K562 (cell line): ENCODE measurements at regions not wholly inside any gene's neighbourhood (a gene's known extent, or its start where the extent isn't known, plus 50 kb on each side); places are given as distances from the start of the nearest gene placed in this dataset.

Experiments
- ATAC-seq: fragments of 200-7000 bp; cut with Tn5 transposase; 3 replicates; pipeline ENCODE4 v1.9.1; 2020; ENCODE audit warnings: moderate library complexity
- BruUV-seq: library from RNA; stranded (reverse); fragments of 400-500 nt; replicated peaks from 2 replicates; lab custom pipeline; 2021; lab: Mats Ljungman, UMichigan
- CTCF ChIA-PET: fragments of 300-600 bp; formaldehyde crosslinking; extraction: SDS; loops from one replicate; lab custom pipeline; 2021; ENCODE audit warnings: low intra/inter-chr PET ratio; lab: Yijun Ruan, JAX
- POLR2A ChIA-PET: fragments of 300-600, 350-650 bp; sonication (Branson Sonifier 250); formaldehyde crosslinking; extraction: SDS; loops from one replicate; lab custom pipeline; 2021; ENCODE audit warnings: antibody characterized with exemption, inconsistent platforms; lab: Yijun Ruan, JAX
- DNase-seq, 4 experiments: peaks; one replicate each; pipeline versions ENCODE4 v3.0.0 to v3.0.0-alpha.2; 2011 to 2018; ENCODE audit warnings: low spot score in 3 of 4, mixed read lengths in 3 of 4; ENCODE audit errors: extremely low read depth in 1 of 4
- FAIRE-seq: peaks from 2 replicates; lab custom pipeline; 2011; peaks lifted over from hg19 to GRCh38; lab: Jason Lieb, UNC
- H2AFZ ChIP-seq: 2 replicates; pipeline ENCODE4 v1.6.0; 2011; ENCODE audit warnings: low read depth, low read length, control low read depth, inconsistent platforms
- H3K27ac ChIP-seq: fragments of 200-600 bp; 3 replicates; pipeline ENCODE4 v1.8.0; 2011; ENCODE audit warnings: low read depth, mild to moderate bottlenecking, control low read depth, inconsistent platforms, low read length, moderate library complexity, mixed read lengths; ENCODE audit errors: extremely low read depth
- H3K27me3 ChIP-seq, 2 experiments: fragments of 300-600 bp in 1 of 2; 2 replicates in 1 of 2; 3 replicates in 1 of 2; pipeline versions ENCODE4 v1.6.0 to v1.8.0; 2011; ENCODE audit warnings: inconsistent platforms in 2 of 2, low read length in 2 of 2, mild to moderate bottlenecking in 1 of 2, mixed read lengths in 1 of 2, moderate library complexity in 1 of 2; ENCODE audit not compliant: control insufficient read depth in 2 of 2, insufficient read depth in 2 of 2
- H3K36me3 ChIP-seq: fragments of 300-600 bp; 3 replicates; pipeline ENCODE4 v1.8.0; 2011; ENCODE audit warnings: mild to moderate bottlenecking, low read length, inconsistent platforms; ENCODE audit not compliant: control insufficient read depth, insufficient read depth
- H3K4me1 ChIP-seq, 2 experiments: fragments of 200-600 bp in 1 of 2; replicated peaks in 1 of 2; 2 replicates in 1 of 2; 3 replicates in 1 of 2; pipeline versions ENCODE4 v1.5.1 to v1.8.0; 2011; ENCODE audit warnings: inconsistent platforms in 2 of 2, low read length in 2 of 2, mild to moderate bottlenecking in 1 of 2, mixed read lengths in 1 of 2, moderate library complexity in 1 of 2; ENCODE audit not compliant: control insufficient read depth in 2 of 2, insufficient read depth in 2 of 2
- H3K4me2 ChIP-seq: 2 replicates; pipeline ENCODE4 v1.6.1; 2011; ENCODE audit warnings: low read length, control low read depth, inconsistent platforms, mixed read lengths; ENCODE audit not compliant: insufficient read depth
- H3K4me3 ChIP-seq: fragments of 200-600 bp; sonication (generic), shearing (Covaris generic); 2 replicates; pipeline ENCODE4 v1.5.1; 2016; ENCODE audit warnings: control low read depth, inconsistent platforms
- H3K79me2 ChIP-seq: fragments of 200-600 bp; 3 replicates; pipeline ENCODE4 v1.8.0; 2011; ENCODE audit warnings: low read length, inconsistent platforms; ENCODE audit not compliant: control insufficient read depth, insufficient read depth
- H3K9ac ChIP-seq, 2 experiments: 2 replicates each; pipeline versions ENCODE4 v1.6.0 to v1.6.1; 2011; ENCODE audit warnings: low read depth in 2 of 2, low read length in 2 of 2, control low read depth in 1 of 2, inconsistent platforms in 1 of 2, mild to moderate bottlenecking in 1 of 2, mixed read lengths in 1 of 2; ENCODE audit not compliant: insufficient read depth in 1 of 2
- H3K9me1 ChIP-seq: one replicate; pipeline ENCODE4 v1.6.0; 2011; ENCODE audit warnings: inconsistent platforms, mild to moderate bottlenecking, low read length, moderate library complexity; ENCODE audit not compliant: control insufficient read depth, insufficient read depth
- H3K9me3 ChIP-seq: replicated peaks from 2 replicates; pipeline ENCODE4 v1.5.1; 2011; ENCODE audit warnings: low read depth, low read length, inconsistent platforms; ENCODE audit not compliant: control insufficient read depth, insufficient read depth
- H4K20me1 ChIP-seq: replicated peaks from 2 replicates; pipeline ENCODE4 v1.6.1; 2011; ENCODE audit warnings: low read length, inconsistent platforms, mixed read lengths; ENCODE audit not compliant: control insufficient read depth, insufficient read depth
- AFF1 ChIP-seq, 2 experiments: fragments of 450-650 bp; IDR thresholded peaks; 2 replicates each; pipeline ENCODE4 v1.6.1; 2018; ENCODE audit warnings: mild to moderate bottlenecking in 2 of 2, low read depth in 1 of 2; ENCODE audit not compliant: partially characterized antibody in 2 of 2
- BRF1 ChIP-seq: IDR thresholded peaks from 3 replicates; pipeline ENCODE4 v1.6.1; 2011; ENCODE audit warnings: borderline replicate concordance, mild to moderate bottlenecking; ENCODE audit not compliant: insufficient read length; ENCODE audit errors: extremely low read depth
- FOXA1 ChIP-seq: fragments of 450-650 bp; IDR thresholded peaks from 2 replicates; pipeline ENCODE4 v1.6.1; 2016; ENCODE audit warnings: mild to moderate bottlenecking, borderline replicate concordance
- GMEB1 ChIP-seq: fragments of 250-450 bp; sonication (Bioruptor Pico); IDR thresholded peaks from 2 replicates; pipeline ENCODE4 v1.4.0; 2020; ENCODE audit warnings: mild to moderate bottlenecking
- NFE2 ChIP-seq: IDR thresholded peaks from 2 replicates; pipeline ENCODE4 v1.6.1; 2014; ENCODE audit warnings: antibody characterized with exemption, low read depth
- SMAD1 ChIP-seq: fragments of 150-350 bp; IDR thresholded peaks from 2 replicates; pipeline ENCODE4 v1.6.1; 2014; ENCODE audit warnings: low read length, low read depth; ENCODE audit not compliant: partially characterized antibody
- ZNF23 ChIP-seq: fragments of 250-450 bp; sonication (Bioruptor Pico); IDR thresholded peaks from 2 replicates; pipeline ENCODE4 v1.4.0; 2020; ENCODE audit warnings: mild to moderate bottlenecking
- ZNF282 ChIP-seq: sonication (generic); formaldehyde crosslinking; IDR thresholded peaks from 2 replicates; pipeline ENCODE4 v1.8.1; 2023; ENCODE audit warnings: missing genetic modification reagents
- ZNF699 ChIP-seq: fragments of 250-450 bp; sonication (Bioruptor Pico); IDR thresholded peaks from 2 replicates; pipeline ENCODE4 v1.8.0; 2021; ENCODE audit warnings: mild to moderate bottlenecking, moderate library complexity; ENCODE audit not compliant: insufficient replicate concordance
- WGBS: fragments of 100-300 bp; shearing (Covaris generic); methylation state at CpG from one replicate; pipeline ENCODE4 v1.1.6; 2016; ENCODE audit warnings: low coverage, mixed read lengths; ENCODE audit not compliant: insufficient coverage; ENCODE audit errors: missing lambda C conversion rate; 5-methylcytosine and 5-hydroxymethylcytosine counted together
- in situ Hi-C: fragments of 300-500 bp; cut with MboI; formaldehyde crosslinking; loops from 4 replicates; pipeline ENCODE4 v1.15.0; 2018; ENCODE audit warnings: inconsistent platforms, mixed read lengths
- intact Hi-C: fragments of 100-400 bp; cut with micrococcal nuclease; formaldehyde crosslinking; loops from 2 replicates; pipeline ENCODE4 v1.14.2; 2022

GRCh38 chr10:117617086-117617485, 74.5 kb downstream of the EMX2 start (continued):
- TF ChIP-seq BRF1 (no peak), ZNF699 (no peak), SMAD1 (no peak)
- TF ChIP-seq, all 486 proteins: peak for 0

- peaks cover 4 to 37% of the 10 kb centered on the region in 2 experiments; a peak in 3 of 5 replicates for H3K27me3 ChIP-seq
- ChIA-PET POLR2A (interaction anchor here (1.1 kb wide), 1 partner anchor 13 kb away, joined by 3 read pairs; no protein-coding TSS in a partner anchor), CTCF (no interaction called here)
- no TSS peak for BruUV-seq
- no peak overlapping the region for H3K4me3 ChIP-seq
- intact Hi-C loops (no loop called here), in situ Hi-C loops (no loop called here)
- H3K36me3 ChIP-seq, result no peaks in the 10 kb centered on the region
- H3K9ac ChIP-seq, result no peak overlapping the region
- DNase-seq, result no peak
- ATAC-seq, result no peak
- H3K4me2 ChIP-seq, result no peak overlapping the region
- H3K9me3 ChIP-seq, result no peaks in the 10 kb centered on the region
- no peak overlapping the region for H2AFZ ChIP-seq
- WGBS, result 0% methylated on average over 5 of the region's 5 CpGs
- H4K20me1 ChIP-seq, result no peaks in the 10 kb centered on the region
- no peak overlapping the region for H3K27ac ChIP-seq
- H3K79me2 ChIP-seq, result no peaks in the 10 kb centered on the region
- no peaks in the 10 kb centered on the region for H3K9me1 ChIP-seq
- H3K4me1 ChIP-seq, result no peaks in the 10 kb centered on the region
- TF ChIP-seq NFE2, result no peak
- TF ChIP-seq AFF1 (IDR thresholded peaks at IDR 0.05; ENCODE audit: low read depth in 1 of 2, partially characterized antibody in 2 of 2), result no peak
- no peak for TF ChIP-seq ZNF23 (CRISPR knock-in tag)
- no peak for TF ChIP-seq GMEB1
- TF ChIP-seq FOXA1, result no peak
- TF ChIP-seq ZNF282 (CRISPR knock-in tag), result no peak
- no peak for FAIRE-seq
Measured at GRCh38 chr10:117617659-117618058, 75.1 kb downstream of the EMX2 start.
